Gastroesophageal sphincter (tissue), 4 donors: ENCODE measurements at regions not wholly inside any gene's neighbourhood (a gene's known extent, or its start where the extent isn't known, plus 50 kb on each side); places are given as distances from the start of the nearest gene placed in this dataset.

Source experiments
- ATAC-seq: fragments of 150-250 bp; one replicate; pipeline ENCODE4 v1.9.1; 2016; ENCODE audit warnings: mild to moderate bottlenecking, moderate library complexity
- H3K27ac ChIP-seq, 4 donors: fragments of 200-600 bp; sonication (generic) in 3 of 4; 1 replicate in 3 of 4; 2 replicates in 1 of 4; pipeline ENCODE4 v1.5.1; 2016 to 2019
- H3K27me3 ChIP-seq: fragments of 200-600 bp; sonication (generic); one replicate; pipeline ENCODE4 v1.5.1; 2019
- H3K36me3 ChIP-seq, 2 donors: fragments of 200-600 bp; sonication (generic); one replicate each; pipeline ENCODE4 v1.5.1; 2019; ENCODE audit warnings: control low read depth in 1 of 2
- H3K4me1 ChIP-seq, 3 donors: fragments of 200-600 bp; sonication (generic); 1 replicate in 2 of 3; 2 replicates in 1 of 3; pipeline ENCODE4 v1.5.1; 2016 to 2019; ENCODE audit warnings: control low read depth in 2 of 3
- H3K4me3 ChIP-seq, 2 donors: fragments of 200-600 bp; sonication (generic); one replicate each; pipeline ENCODE4 v1.5.1; 2019; ENCODE audit warnings: mild to moderate bottlenecking in 1 of 2, moderate library complexity in 1 of 2
- H3K9me3 ChIP-seq, 3 donors: fragments of 200-600 bp; sonication (generic); one replicate each; pipeline ENCODE4 v1.5.1; 2017 to 2019; ENCODE audit warnings: control low read depth in 2 of 3
- CTCF ChIP-seq, 4 experiments: fragments of 200-600 bp in 2 of 4; fragments of 450-650 bp in 2 of 4; sonication (generic) in 1 of 4; IDR thresholded peaks; one replicate each; pipeline ENCODE4 v1.5.1; 2017 to 2019; ENCODE audit warnings: antibody characterized with exemption in 4 of 4, mild to moderate bottlenecking in 2 of 4, moderate library complexity in 2 of 4
- EP300 ChIP-seq: sonication (generic); formaldehyde crosslinking; IDR thresholded peaks from one replicate; pipeline ENCODE4 v1.6.1; 2017; ENCODE audit warnings: antibody characterized with exemption, mild to moderate bottlenecking
- POLR2A ChIP-seq, 2 donors: fragments of 450-650 bp; IDR thresholded peaks; one replicate each; pipeline ENCODE4 v1.6.1; 2017; ENCODE audit warnings: antibody characterized with exemption in 2 of 2, mild to moderate bottlenecking in 2 of 2, moderate library complexity in 1 of 2
- POLR2AphosphoS5 ChIP-seq: sonication (generic); formaldehyde crosslinking; IDR thresholded peaks from one replicate; pipeline ENCODE4 v1.6.1; 2017; ENCODE audit warnings: antibody characterized with exemption
- WGBS, 2 donors: methylation state at CpG; one replicate each; pipeline ENCODE4 v1.1.5; 2018; ENCODE audit warnings: low coverage in 1 of 2; 5-methylcytosine and 5-hydroxymethylcytosine counted together

DNA sequence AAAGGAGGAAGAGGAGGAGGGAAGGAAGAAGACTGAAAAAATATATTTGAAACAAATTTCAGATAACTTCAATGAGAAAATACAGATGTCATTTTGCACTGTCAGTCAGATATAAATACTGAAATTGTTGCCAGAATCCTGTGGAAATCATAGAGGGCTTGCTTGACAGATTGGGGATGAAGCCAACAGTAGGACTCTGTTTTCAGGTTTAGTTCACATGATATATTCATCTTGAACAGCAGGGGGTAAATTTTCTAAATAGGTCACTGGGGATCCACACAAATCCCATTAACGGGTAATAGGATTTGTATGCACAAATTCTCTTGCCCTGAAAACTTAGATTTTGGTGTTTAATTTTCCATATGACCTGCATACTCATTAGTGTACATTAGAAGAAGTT is 103.3 kb upstream of the PCDH18 start:
- Histone ChIP-seq H3K4me1 (peaks cover 0 to 18% (median 0%) of the 10 kb centered on the region in 3 donors), H3K27me3 (no peaks in the 10 kb centered on the region), H3K27ac (no peak overlapping the region), H3K36me3 (no peaks in the 10 kb centered on the region), H3K9me3 (peaks cover 0 to 10% (median 0%) of the 10 kb centered on the region in 3 donors), H3K4me3 (no peak overlapping the region)
- no peak for ATAC-seq
- TF ChIP-seq POLR2A (IDR thresholded peaks at IDR 0.05) (no peak), CTCF (IDR thresholded peaks at IDR 0.05) (peak in 1 of 4 experiments; percentile 5)
- 14 to 47% methylated on average over 1 of the region's 1 CpG for WGBS, 2 donors

GRCh38 chr4:137635108-137635507 is 102.8 kb upstream of the PCDH18 start:
- peaks cover 0 to 10% (median 0%) of the 10 kb centered on the region in 3 donors for H3K9me3 ChIP-seq
- peak; percentile 19 for TF ChIP-seq POLR2AphosphoS5
- no peak for TF ChIP-seq EP300
- 67 to 69% methylated on average over 1 to 3 of the region's 3 CpGs for WGBS, 2 donors
- no peaks in the 10 kb centered on the region for H3K36me3 ChIP-seq
- peaks cover 0 to 18% (median 0%) of the 10 kb centered on the region in 3 donors for H3K4me1 ChIP-seq
- peak; percentile 89 for ATAC-seq
- H3K4me3 ChIP-seq = no peak overlapping the region
- peak overlapping the region in 1 of 4 donors; percentile 23 for H3K27ac ChIP-seq
- no peaks in the 10 kb centered on the region for H3K27me3 ChIP-seq

GRCh38 chr4:137632842-137633241 is 100.5 kb upstream of the PCDH18 start:
- peaks cover 0 to 18% (median 0%) of the 10 kb centered on the region in 3 donors for H3K4me1 ChIP-seq
- H3K9me3 ChIP-seq = peaks cover 0 to 10% (median 0%) of the 10 kb centered on the region in 3 donors
- H3K27me3 ChIP-seq = no peaks in the 10 kb centered on the region
- ATAC-seq = no peak
- no peak overlapping the region for H3K4me3 ChIP-seq
- no peak overlapping the region for H3K27ac ChIP-seq
- no peaks in the 10 kb centered on the region for H3K36me3 ChIP-seq
- TF ChIP-seq EP300 = no peak
- TF ChIP-seq POLR2A (IDR thresholded peaks at IDR 0.05) = no peak
- no peak for TF ChIP-seq CTCF (IDR thresholded peaks at IDR 0.05)
- no peak for TF ChIP-seq POLR2AphosphoS5
- 88 to 91% methylated on average over 1 of the region's 1 CpG for WGBS, 2 donors

- H3K4me1 ChIP-seq = peaks cover 0 to 18% (median 0%) of the 10 kb centered on the region in 3 donors
- 100% methylated on average over 1 of the region's 2 CpGs; no CpG with 5 or more reads in 1 of the 2 donors for WGBS, 2 donors
- no peak for ATAC-seq
- peaks cover 0 to 10% (median 0%) of the 10 kb centered on the region in 3 donors for H3K9me3 ChIP-seq
- H3K27me3 ChIP-seq = no peaks in the 10 kb centered on the region
- H3K36me3 ChIP-seq = no peaks in the 10 kb centered on the region
- TF ChIP-seq POLR2A (IDR thresholded peaks at IDR 0.05) (no peak), POLR2AphosphoS5 (no peak), CTCF (IDR thresholded peaks at IDR 0.05) (no peak), EP300 (no peak)
- H3K27ac ChIP-seq = no peak overlapping the region
- no peak overlapping the region for H3K4me3 ChIP-seq
These were observed 99.3 kb upstream of the PCDH18 start for GRCh38 chr4:137631605-137632004.

- H3K27ac ChIP-seq = no peak overlapping the region
- peaks cover 0 to 10% (median 0%) of the 10 kb centered on the region in 3 donors for H3K9me3 ChIP-seq
- no peak for ATAC-seq
- no peaks in the 10 kb centered on the region for H3K36me3 ChIP-seq
- 100% methylated on average over 2 of the region's 2 CpGs for WGBS, 2 donors
- H3K4me1 ChIP-seq = peaks cover 0 to 9% (median 0%) of the 10 kb centered on the region in 3 donors
- TF ChIP-seq EP300 = no peak
- no peak for TF ChIP-seq POLR2A (IDR thresholded peaks at IDR 0.05)
- TF ChIP-seq POLR2AphosphoS5 = no peak
- TF ChIP-seq CTCF (IDR thresholded peaks at IDR 0.05) = no peak
- no peak overlapping the region for H3K4me3 ChIP-seq
- H3K27me3 ChIP-seq = no peaks in the 10 kb centered on the region
These were observed 98.0 kb upstream of the PCDH18 start for GRCh38 chr4:137630252-137630651.
